ENCODE measurements at regions not wholly inside any gene's neighbourhood (a gene's known extent, or its start where the extent isn't known, plus 50 kb on each side); places are given as distances from the start of the nearest gene placed in this dataset.

DNA sequence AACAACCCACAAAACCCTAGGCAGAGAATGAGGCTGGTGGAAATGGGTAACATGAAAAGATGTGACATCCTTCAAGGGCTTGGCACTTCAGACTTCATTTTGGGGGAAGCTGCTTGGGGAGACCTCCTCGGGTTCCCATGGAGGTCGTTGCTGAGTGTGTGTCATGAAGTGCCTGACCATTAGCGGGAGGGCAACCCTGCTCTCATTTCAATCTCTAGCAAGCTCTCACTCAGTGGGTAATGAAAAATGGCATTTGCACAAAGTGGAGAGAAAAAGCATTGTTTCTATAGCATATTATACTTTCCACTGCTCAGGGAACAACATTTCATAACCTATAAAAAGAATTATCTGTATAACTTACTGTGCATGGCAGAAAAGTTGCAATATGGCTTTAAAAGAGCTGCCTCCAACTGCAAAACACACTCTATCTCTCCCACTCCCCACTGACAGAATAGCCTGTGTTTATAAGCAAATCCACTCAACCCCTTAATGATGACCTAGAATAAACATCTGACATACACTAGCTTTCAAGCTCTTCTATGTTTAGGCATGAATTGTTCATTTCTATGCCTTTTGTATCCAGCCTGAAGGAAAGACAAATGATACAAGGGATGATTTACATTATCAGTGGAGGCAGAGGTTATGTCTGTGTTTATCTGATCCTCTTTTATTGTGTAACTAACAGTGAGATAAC is 357.2 kb downstream of the ZSWIM6 start:
- no peaks in the 10 kb centered on the region for H3K9me3 ChIP-seq
- no peak for ATAC-seq
- TF ChIP-seq, protein P1, sequence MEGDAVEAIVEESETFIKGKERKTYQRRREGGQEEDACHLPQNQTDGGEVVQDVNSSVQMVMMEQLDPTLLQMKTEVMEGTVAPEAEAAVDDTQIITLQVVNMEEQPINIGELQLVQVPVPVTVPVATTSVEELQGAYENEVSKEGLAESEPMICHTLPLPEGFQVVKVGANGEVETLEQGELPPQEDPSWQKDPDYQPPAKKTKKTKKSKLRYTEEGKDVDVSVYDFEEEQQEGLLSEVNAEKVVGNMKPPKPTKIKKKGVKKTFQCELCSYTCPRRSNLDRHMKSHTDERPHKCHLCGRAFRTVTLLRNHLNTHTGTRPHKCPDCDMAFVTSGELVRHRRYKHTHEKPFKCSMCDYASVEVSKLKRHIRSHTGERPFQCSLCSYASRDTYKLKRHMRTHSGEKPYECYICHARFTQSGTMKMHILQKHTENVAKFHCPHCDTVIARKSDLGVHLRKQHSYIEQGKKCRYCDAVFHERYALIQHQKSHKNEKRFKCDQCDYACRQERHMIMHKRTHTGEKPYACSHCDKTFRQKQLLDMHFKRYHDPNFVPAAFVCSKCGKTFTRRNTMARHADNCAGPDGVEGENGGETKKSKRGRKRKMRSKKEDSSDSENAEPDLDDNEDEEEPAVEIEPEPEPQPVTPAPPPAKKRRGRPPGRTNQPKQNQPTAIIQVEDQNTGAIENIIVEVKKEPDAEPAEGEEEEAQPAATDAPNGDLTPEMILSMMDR (IDR thresholded peaks at IDR 0.05) = no peak
- TF ChIP-seq POLR2A (IDR thresholded peaks at IDR 0.05) = no peak
- H3K36me3 ChIP-seq (replicated peaks in 1 of 2; ENCODE audit: insufficient read depth in 1 of 2, low read depth in 2 of 2) = no peaks in the 10 kb centered on the region
- no peak overlapping the region for H3K4me3 ChIP-seq
- intact Hi-C loops (cut with DNase I) = no loop called here
- no peaks in the 10 kb centered on the region for H3K27me3 ChIP-seq
- no peaks in the 10 kb centered on the region for H3K4me1 ChIP-seq
- no peak overlapping the region for H3K27ac ChIP-seq
- no peak for DNase-seq
- WGBS, 2 donors = 66% methylated on average over 3 of the region's 3 CpGs

DNA sequence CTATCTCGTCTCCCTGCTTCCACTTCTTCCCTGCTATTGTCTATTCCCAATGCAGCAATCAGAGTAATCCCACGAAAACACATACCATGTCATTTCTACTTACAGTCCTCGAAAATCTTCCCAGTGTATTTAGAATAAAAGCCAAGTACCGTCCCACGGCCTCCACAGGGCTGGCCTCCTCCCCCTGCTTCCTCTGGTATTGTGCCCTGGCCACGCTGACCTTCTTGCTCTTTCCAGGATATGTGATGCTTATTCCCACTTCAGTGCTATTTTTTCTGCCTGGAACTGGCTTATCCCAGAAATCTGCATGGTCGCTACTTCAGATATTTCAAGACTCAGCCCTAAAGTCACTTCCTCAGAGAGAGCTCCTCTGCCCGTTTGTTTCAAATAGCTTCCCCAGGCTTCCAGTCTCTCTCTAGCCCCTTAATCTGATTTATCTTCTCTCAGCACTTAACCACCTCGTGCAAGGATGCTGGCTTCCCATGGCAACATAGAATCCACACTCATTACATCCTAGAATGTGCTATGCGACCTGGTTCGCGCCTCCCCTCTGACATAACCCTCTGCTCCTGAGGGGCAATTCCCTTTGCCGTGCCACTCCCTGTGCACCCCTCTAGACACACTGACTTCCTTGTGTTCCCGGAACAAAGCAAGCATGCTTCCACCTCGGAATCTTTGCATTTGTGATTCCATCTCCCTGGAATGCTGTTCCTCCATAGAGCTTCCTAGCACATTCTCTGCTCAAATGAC is 365.9 kb downstream of the ZSWIM6 start:
- 71 to 72% methylated on average over 15 of the region's 15 CpGs for WGBS, 2 donors
- intact Hi-C loops (cut with DNase I) = no loop called here
- ATAC-seq (peak; percentile 38), DNase-seq (no peak)
- Histone ChIP-seq H3K9me3 (no peaks in the 10 kb centered on the region), H3K27ac (no peak overlapping the region), H3K27me3 (no peaks in the 10 kb centered on the region), H3K36me3 (replicated peaks in 1 of 2; ENCODE audit: insufficient read depth in 1 of 2, low read depth in 2 of 2) (no peaks in the 10 kb centered on the region), H3K4me3 (no peak overlapping the region), H3K4me1 (no peaks in the 10 kb centered on the region)
- TF ChIP-seq POLR2A (IDR thresholded peaks at IDR 0.05) = no peak
- TF ChIP-seq, protein P1 (IDR thresholded peaks at IDR 0.05) = no peak

- Histone ChIP-seq H3K4me3 (no peak overlapping the region), H3K4me1 (no peaks in the 10 kb centered on the region), H3K27ac (no peak overlapping the region), H3K27me3 (no peaks in the 10 kb centered on the region), H3K36me3 (replicated peaks in 1 of 2; ENCODE audit: insufficient read depth in 1 of 2, low read depth in 2 of 2) (no peaks in the 10 kb centered on the region), H3K9me3 (no peaks in the 10 kb centered on the region)
- ATAC-seq (no peak), DNase-seq (no peak)
- TF ChIP-seq POLR2A (IDR thresholded peaks at IDR 0.05) = no peak
- TF ChIP-seq, protein P1 (IDR thresholded peaks at IDR 0.05) = no peak
- intact Hi-C loops (cut with DNase I) = no loop called here
- WGBS, 2 donors = 79% methylated on average over 4 of the region's 4 CpGs
Measured at GRCh38 chr5:61701877-61702602, 370.0 kb downstream of the ZSWIM6 start.

- no peak for DNase-seq
- Histone ChIP-seq H3K4me3 (no peak overlapping the region), H3K27ac (no peak overlapping the region), H3K36me3 (replicated peaks in 1 of 2; ENCODE audit: insufficient read depth in 1 of 2, low read depth in 2 of 2) (no peaks in the 10 kb centered on the region), H3K27me3 (no peaks in the 10 kb centered on the region), H3K4me1 (no peaks in the 10 kb centered on the region), H3K9me3 (no peaks in the 10 kb centered on the region)
- intact Hi-C loops (cut with DNase I) = no loop called here
- 67 to 70% methylated on average over 2 of the region's 2 CpGs for WGBS, 2 donors
- TF ChIP-seq POLR2A (IDR thresholded peaks at IDR 0.05) = no peak
- TF ChIP-seq, protein P1 (IDR thresholded peaks at IDR 0.05) = no peak
- ATAC-seq = no peak
Measured at GRCh38 chr5:61702784-61703183, 370.7 kb downstream of the ZSWIM6 start.

Measured in body of pancreas (tissue), 4 donors.